K562 (cell line): ENCODE measurements at regions not wholly inside any gene's neighbourhood (a gene's known extent, or its start where the extent isn't known, plus 50 kb on each side); places are given as distances from the start of the nearest gene placed in this dataset.

Experiments used
- CBX2 ChIP-seq: fragments of 200-600 bp; sonication (generic); IDR thresholded peaks from one replicate; pipeline ENCODE4 v1.6.1; 2012; ENCODE audit warnings: mild to moderate bottlenecking, low read length, inconsistent platforms; ENCODE audit not compliant: insufficient read depth, poor library complexity, severe bottlenecking
- FOSL1 ChIP-seq: fragments of 200-800 bp; sonication (Bioruptor generic); conservative IDR thresholded peaks from 2 replicates; pipeline ENCODE4 v1.6.1; 2016; ENCODE audit warnings: missing genetic modification characterization, missing compliant biosample characterization
- FOXM1 ChIP-seq, 2 experiments: fragments of 450-650 bp in 1 of 2; sonication (generic) in 1 of 2; formaldehyde crosslinking in 1 of 2; IDR thresholded peaks; 2 replicates each; pipeline versions ENCODE4 v1.6.1 to v1.9.0; 2017 to 2022; ENCODE audit warnings: low read depth in 2 of 2, mild to moderate bottlenecking in 2 of 2, missing genetic modification reagents in 1 of 2, moderate library complexity in 1 of 2
- GTF2F1 ChIP-seq: IDR thresholded peaks from 2 replicates; pipeline ENCODE4 v1.6.1; 2011; ENCODE audit warnings: low read depth, low read length, improper control_type of control experiment
- HNRNPUL1 ChIP-seq: fragments of 200-400 bp; formaldehyde crosslinking; IDR thresholded peaks from 2 replicates; pipeline ENCODE4 v1.6.1; 2017; ENCODE audit warnings: low read length
- JUNB ChIP-seq: fragments of 450-650 bp; formaldehyde crosslinking; conservative IDR thresholded peaks from 2 replicates; pipeline ENCODE4 v1.4.0; 2020; ENCODE audit warnings: mild to moderate bottlenecking
- MXI1 ChIP-seq: IDR thresholded peaks from 2 replicates; pipeline ENCODE4 v1.6.1; 2011; ENCODE audit warnings: low read depth, mild to moderate bottlenecking, improper control_type of control experiment, low read length
- PHB2 ChIP-seq: fragments of 450-650 bp; IDR thresholded peaks from 2 replicates; pipeline ENCODE4 v1.6.1; 2017; ENCODE audit warnings: low read depth
- POLR2A ChIP-seq: fragments of 450-650 bp; conservative IDR thresholded peaks from 2 replicates; pipeline ENCODE4 v1.6.1; 2016
- YY1 ChIP-seq, 3 experiments: IDR thresholded peaks; 2 replicates each; pipeline ENCODE4 v1.6.1; 2011; ENCODE audit warnings: low read length in 2 of 3, mild to moderate bottlenecking in 2 of 3, moderate library complexity in 2 of 3, borderline replicate concordance in 1 of 3, control low read depth in 1 of 3, low read depth in 1 of 3; ENCODE audit not compliant: insufficient read depth in 3 of 3, insufficient replicate concordance in 2 of 3, control insufficient read depth in 1 of 3, insufficient read length in 1 of 3; ENCODE audit errors: extremely low read depth in 1 of 3
- ZBTB1 ChIP-seq: sonication (generic); formaldehyde crosslinking; IDR thresholded peaks from 2 replicates; pipeline ENCODE4 v1.8.1; 2023; ENCODE audit warnings: missing genetic modification reagents, low read depth, mild to moderate bottlenecking, borderline replicate concordance
- ZNF274 ChIP-seq: IDR thresholded peaks from 2 replicates; pipeline ENCODE4 v1.6.1; 2011; ENCODE audit warnings: low read depth, mild to moderate bottlenecking, low read length, moderate library complexity, borderline replicate concordance
- TF ChIP-seq, protein P1 (sequence below), 3 experiments: IDR thresholded peaks in 2 of 3; conservative IDR thresholded peaks in 1 of 3; 2 replicates each; pipeline ENCODE4 v1.5.1; 2011 to 2012; ENCODE audit warnings: low read length in 3 of 3, mild to moderate bottlenecking in 3 of 3, control low read depth in 2 of 3, improper control_type of control experiment in 1 of 3, inconsistent platforms in 1 of 3, low read depth in 1 of 3, mixed read lengths in 1 of 3, moderate library complexity in 1 of 3; ENCODE audit not compliant: insufficient read depth in 2 of 3
- TF ChIP-seq, protein P2 (sequence below): fragments of 450-650 bp; conservative IDR thresholded peaks from 2 replicates; pipeline ENCODE4 v1.6.1; 2016; ENCODE audit warnings: missing genetic modification characterization, low read depth, mild to moderate bottlenecking, control low read depth, missing compliant biosample characterization

DNA sequence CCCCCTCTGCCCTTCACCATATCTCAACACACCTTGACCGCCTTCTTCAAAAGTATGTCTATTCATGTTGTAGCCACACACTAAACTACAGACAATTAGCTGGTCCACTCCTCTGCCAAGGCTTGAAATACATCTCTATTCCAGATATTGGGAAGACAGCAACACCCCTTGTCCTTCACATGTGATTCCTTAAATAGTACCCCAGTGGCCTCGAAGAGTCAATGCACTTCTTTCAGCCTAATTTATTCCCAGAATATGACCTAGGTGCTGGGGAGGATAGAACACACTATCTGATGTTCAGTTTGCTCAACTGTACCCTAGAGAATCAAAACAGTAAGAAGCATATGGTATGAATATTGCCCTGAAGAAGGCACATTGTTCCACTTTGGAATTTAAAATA is 82.4 kb upstream of the DACH1 start:
- TF ChIP-seq ZBTB1 (CRISPR knock-in tag) = no peak
- no peak for TF ChIP-seq POLR2A
- no peak for TF ChIP-seq GTF2F1
- TF ChIP-seq JUNB (CRISPR knock-in tag) = no peak
- TF ChIP-seq MXI1 = no peak
- TF ChIP-seq, protein P1, sequence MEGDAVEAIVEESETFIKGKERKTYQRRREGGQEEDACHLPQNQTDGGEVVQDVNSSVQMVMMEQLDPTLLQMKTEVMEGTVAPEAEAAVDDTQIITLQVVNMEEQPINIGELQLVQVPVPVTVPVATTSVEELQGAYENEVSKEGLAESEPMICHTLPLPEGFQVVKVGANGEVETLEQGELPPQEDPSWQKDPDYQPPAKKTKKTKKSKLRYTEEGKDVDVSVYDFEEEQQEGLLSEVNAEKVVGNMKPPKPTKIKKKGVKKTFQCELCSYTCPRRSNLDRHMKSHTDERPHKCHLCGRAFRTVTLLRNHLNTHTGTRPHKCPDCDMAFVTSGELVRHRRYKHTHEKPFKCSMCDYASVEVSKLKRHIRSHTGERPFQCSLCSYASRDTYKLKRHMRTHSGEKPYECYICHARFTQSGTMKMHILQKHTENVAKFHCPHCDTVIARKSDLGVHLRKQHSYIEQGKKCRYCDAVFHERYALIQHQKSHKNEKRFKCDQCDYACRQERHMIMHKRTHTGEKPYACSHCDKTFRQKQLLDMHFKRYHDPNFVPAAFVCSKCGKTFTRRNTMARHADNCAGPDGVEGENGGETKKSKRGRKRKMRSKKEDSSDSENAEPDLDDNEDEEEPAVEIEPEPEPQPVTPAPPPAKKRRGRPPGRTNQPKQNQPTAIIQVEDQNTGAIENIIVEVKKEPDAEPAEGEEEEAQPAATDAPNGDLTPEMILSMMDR (IDR thresholded peaks at IDR 0.05 in 2 of 3, conservative IDR thresholded peaks at IDR 0.05 in 1 of 3; ENCODE audit: insufficient read depth in 2 of 3, low read depth in 1 of 3, low read length in 3 of 3) = no peak
- TF ChIP-seq HNRNPUL1 = no peak
- no peak for TF ChIP-seq FOSL1 (tag)
- TF ChIP-seq ZNF274 = no peak
- TF ChIP-seq, protein P2, sequence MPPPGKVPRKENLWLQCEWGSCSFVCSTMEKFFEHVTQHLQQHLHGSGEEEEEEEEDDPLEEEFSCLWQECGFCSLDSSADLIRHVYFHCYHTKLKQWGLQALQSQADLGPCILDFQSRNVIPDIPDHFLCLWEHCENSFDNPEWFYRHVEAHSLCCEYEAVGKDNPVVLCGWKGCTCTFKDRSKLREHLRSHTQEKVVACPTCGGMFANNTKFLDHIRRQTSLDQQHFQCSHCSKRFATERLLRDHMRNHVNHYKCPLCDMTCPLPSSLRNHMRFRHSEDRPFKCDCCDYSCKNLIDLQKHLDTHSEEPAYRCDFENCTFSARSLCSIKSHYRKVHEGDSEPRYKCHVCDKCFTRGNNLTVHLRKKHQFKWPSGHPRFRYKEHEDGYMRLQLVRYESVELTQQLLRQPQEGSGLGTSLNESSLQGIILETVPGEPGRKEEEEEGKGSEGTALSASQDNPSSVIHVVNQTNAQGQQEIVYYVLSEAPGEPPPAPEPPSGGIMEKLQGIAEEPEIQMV (tag) = no peak
- TF ChIP-seq FOXM1 (IDR thresholded peaks at IDR 0.05; ENCODE audit: low read depth) = no peak
- no peak for TF ChIP-seq FOXM1 (CRISPR knock-in tag; IDR thresholded peaks at IDR 0.05; ENCODE audit: low read depth)
- no peak for TF ChIP-seq CBX2
- TF ChIP-seq YY1 (IDR thresholded peaks at IDR 0.05; ENCODE audit: borderline replicate concordance in 1 of 3, control insufficient read depth in 1 of 3, extremely low read depth in 1 of 3, insufficient read depth in 3 of 3, insufficient read length in 1 of 3, insufficient replicate concordance in 2 of 3, low read depth in 1 of 3, low read length in 2 of 3) = no peak
- TF ChIP-seq PHB2 = no peak
